ENCODE measurements at regions not wholly inside any gene's neighbourhood (a gene's known extent, or its start where the extent isn't known, plus 50 kb on each side); places are given as distances from the start of the nearest gene placed in this dataset.

- DNase-seq: no peak
Measured at GRCh38 chr15:38696790-38697495, 132.3 kb upstream of the RASGRP1 start.

- no peak for DNase-seq
Measured at GRCh38 chr15:38698254-38698653, 133.6 kb upstream of the RASGRP1 start.

GRCh38 chr15:38699633-38700230, 135.1 kb upstream of the RASGRP1 start:
- peak; percentile 8 for DNase-seq

GRCh38 chr15:38701149-38701548, 136.5 kb upstream of the RASGRP1 start:
- no peak for DNase-seq

GRCh38 chr15:38702178-38702912, 137.7 kb upstream of the RASGRP1 start:
- DNase-seq: no peak

- no peak for DNase-seq
Measured at GRCh38 chr15:38705436-38706219, 141.0 kb upstream of the RASGRP1 start.

- no peak for DNase-seq
Measured at GRCh38 chr15:38706956-38707355, 142.3 kb upstream of the RASGRP1 start.

GRCh38 chr15:38707802-38708671, 143.4 kb upstream of the RASGRP1 start:
- peak; percentile 7 for DNase-seq

GRCh38 chr15:38708672-38709180, 144.1 kb upstream of the RASGRP1 start:
- DNase-seq: no peak

- DNase-seq: no peak
Measured at GRCh38 chr15:38709196-38709595, 144.6 kb upstream of the RASGRP1 start.

GRCh38 chr15:38714309-38715072, 149.9 kb upstream of the RASGRP1 start:
- peak; percentile 66 for DNase-seq

- no peak for DNase-seq
Measured at GRCh38 chr15:38720893-38721567, 156.4 kb upstream of the RASGRP1 start.

- DNase-seq: no peak
Measured at GRCh38 chr15:38721568-38721945, 156.9 kb upstream of the RASGRP1 start.

- DNase-seq: no peak
Measured at GRCh38 chr15:38722236-38722635, 157.6 kb upstream of the RASGRP1 start.

- no peak for DNase-seq
Measured at GRCh38 chr15:38724827-38725226, 160.2 kb upstream of the RASGRP1 start.

GRCh38 chr15:38726187-38726586, 161.6 kb upstream of the RASGRP1 start:
- DNase-seq: no peak

- no peak for DNase-seq
Measured at GRCh38 chr15:38733331-38733730, 168.7 kb upstream of the RASGRP1 start.

- no peak for DNase-seq
Measured at GRCh38 chr15:38740206-38740605, 175.6 kb upstream of the RASGRP1 start.

- DNase-seq: no peak
Measured at GRCh38 chr15:38743147-38743546, 178.5 kb upstream of the RASGRP1 start.

- DNase-seq: no peak
Measured at GRCh38 chr15:38745126-38745525, 180.5 kb upstream of the RASGRP1 start.

GRCh38 chr15:38745626-38746025, 181.0 kb upstream of the RASGRP1 start:
- no peak for DNase-seq

Measured in T1000 (cell line).